HepG2 (cell line): ENCODE measurements at regions not wholly inside any gene's neighbourhood (a gene's known extent, or its start where the extent isn't known, plus 50 kb on each side); places are given as distances from the start of the nearest gene placed in this dataset.

Source experiments
- EP300 ChIP-seq, 3 experiments: sonication (generic) in 1 of 3; formaldehyde crosslinking in 1 of 3; IDR thresholded peaks; 2 replicates each; pipeline versions ENCODE4 v1.5.1 to v1.6.1; 2011 to 2020; ENCODE audit warnings: low read depth in 2 of 3, low read length in 2 of 3, borderline replicate concordance in 1 of 3, improper control_type of control experiment in 1 of 3, mild to moderate bottlenecking in 1 of 3, missing genetic modification reagents in 1 of 3, moderate library complexity in 1 of 3
- IKZF1 ChIP-seq: fragments of 450-650 bp; IDR thresholded peaks from 2 replicates; pipeline ENCODE4 v1.7.1; 2016
- KLF13 ChIP-seq: sonication (generic); formaldehyde crosslinking; IDR thresholded peaks from 2 replicates; pipeline ENCODE4 v1.4.0; 2020; ENCODE audit warnings: mild to moderate bottlenecking, missing genetic modification reagents
- MTA1 ChIP-seq: sonication (generic); formaldehyde crosslinking; IDR thresholded peaks from 2 replicates; pipeline ENCODE4 v1.4.0; 2020; ENCODE audit warnings: missing genetic modification reagents, mild to moderate bottlenecking, borderline replicate concordance
- ZC3H4 ChIP-seq: sonication (generic); formaldehyde crosslinking; IDR thresholded peaks from 2 replicates; pipeline ENCODE4 v1.4.0; 2020; ENCODE audit warnings: missing genetic modification reagents, borderline replicate concordance
- ZNF121 ChIP-seq: sonication (generic); formaldehyde crosslinking; IDR thresholded peaks from 2 replicates; pipeline ENCODE4 v1.5.0; 2020; ENCODE audit warnings: mild to moderate bottlenecking, missing genetic modification reagents
- ZNF232 ChIP-seq: sonication (generic); formaldehyde crosslinking; IDR thresholded peaks from 2 replicates; pipeline ENCODE4 v1.4.0; 2020; ENCODE audit warnings: missing genetic modification reagents, borderline replicate concordance
- ZNF724P ChIP-seq: sonication (generic); formaldehyde crosslinking; IDR thresholded peaks from 2 replicates; pipeline ENCODE4 v1.8.0; 2022; ENCODE audit warnings: missing genetic modification reagents, borderline replicate concordance
- TF ChIP-seq, protein P1 (sequence below): sonication (generic); formaldehyde crosslinking; IDR thresholded peaks from 2 replicates; pipeline ENCODE4 v1.4.0; 2020; ENCODE audit warnings: mild to moderate bottlenecking, low read depth, missing genetic modification reagents
- TF ChIP-seq, protein P2 (sequence below): fragments of 450-650 bp; IDR thresholded peaks from 2 replicates; pipeline ENCODE4 v1.6.1; 2017

GRCh38 chr14:46571970-46572369 is 79.6 kb downstream of the RPL10L start:
- TF ChIP-seq, protein P1, sequence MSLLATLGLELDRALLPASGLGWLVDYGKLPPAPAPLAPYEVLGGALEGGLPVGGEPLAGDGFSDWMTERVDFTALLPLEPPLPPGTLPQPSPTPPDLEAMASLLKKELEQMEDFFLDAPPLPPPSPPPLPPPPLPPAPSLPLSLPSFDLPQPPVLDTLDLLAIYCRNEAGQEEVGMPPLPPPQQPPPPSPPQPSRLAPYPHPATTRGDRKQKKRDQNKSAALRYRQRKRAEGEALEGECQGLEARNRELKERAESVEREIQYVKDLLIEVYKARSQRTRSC (CRISPR knock-in tag): no peak
- no peak for TF ChIP-seq ZNF121 (CRISPR knock-in tag)
- TF ChIP-seq KLF13 (CRISPR knock-in tag): no peak
- no peak for TF ChIP-seq IKZF1
- no peak for TF ChIP-seq MTA1 (CRISPR knock-in tag)
- TF ChIP-seq ZNF724P: no peak
- no peak for TF ChIP-seq EP300 (IDR thresholded peaks at IDR 0.05; ENCODE audit: low read depth in 2 of 2, low read length in 2 of 2)
- TF ChIP-seq EP300 (CRISPR knock-in tag; IDR thresholded peaks at IDR 0.05; ENCODE audit: borderline replicate concordance): no peak
- TF ChIP-seq ZNF232 (CRISPR knock-in tag): no peak
- TF ChIP-seq, protein P2, sequence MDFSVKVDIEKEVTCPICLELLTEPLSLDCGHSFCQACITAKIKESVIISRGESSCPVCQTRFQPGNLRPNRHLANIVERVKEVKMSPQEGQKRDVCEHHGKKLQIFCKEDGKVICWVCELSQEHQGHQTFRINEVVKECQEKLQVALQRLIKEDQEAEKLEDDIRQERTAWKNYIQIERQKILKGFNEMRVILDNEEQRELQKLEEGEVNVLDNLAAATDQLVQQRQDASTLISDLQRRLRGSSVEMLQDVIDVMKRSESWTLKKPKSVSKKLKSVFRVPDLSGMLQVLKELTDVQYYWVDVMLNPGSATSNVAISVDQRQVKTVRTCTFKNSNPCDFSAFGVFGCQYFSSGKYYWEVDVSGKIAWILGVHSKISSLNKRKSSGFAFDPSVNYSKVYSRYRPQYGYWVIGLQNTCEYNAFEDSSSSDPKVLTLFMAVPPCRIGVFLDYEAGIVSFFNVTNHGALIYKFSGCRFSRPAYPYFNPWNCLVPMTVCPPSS: no peak
- no peak for TF ChIP-seq ZC3H4 (CRISPR knock-in tag)
